ENCODE measurements at regions not wholly inside any gene's neighbourhood (a gene's known extent, or its start where the extent isn't known, plus 50 kb on each side); places are given as distances from the start of the nearest gene placed in this dataset.

GRCh38 chr10:58930500-58930899 lies 245.9 kb upstream of the PHYHIPL start:
- Mint-ChIP-seq H3K4me1 (ENCODE audit: low read depth, unreplicated experiment) (no peaks in the 10 kb centered on the region), H3K4me3 (ENCODE audit: unreplicated experiment) (no peak overlapping the region), H3K9me3 (ENCODE audit: unreplicated experiment) (no peaks in the 10 kb centered on the region), H3K36me3 (ENCODE audit: unreplicated experiment) (peaks cover 4% of the 10 kb centered on the region), H3K27me3 (ENCODE audit: unreplicated experiment) (no peaks in the 10 kb centered on the region), H3K27ac (ENCODE audit: unreplicated experiment) (no peak overlapping the region)
- TF ChIP-seq, protein P1, sequence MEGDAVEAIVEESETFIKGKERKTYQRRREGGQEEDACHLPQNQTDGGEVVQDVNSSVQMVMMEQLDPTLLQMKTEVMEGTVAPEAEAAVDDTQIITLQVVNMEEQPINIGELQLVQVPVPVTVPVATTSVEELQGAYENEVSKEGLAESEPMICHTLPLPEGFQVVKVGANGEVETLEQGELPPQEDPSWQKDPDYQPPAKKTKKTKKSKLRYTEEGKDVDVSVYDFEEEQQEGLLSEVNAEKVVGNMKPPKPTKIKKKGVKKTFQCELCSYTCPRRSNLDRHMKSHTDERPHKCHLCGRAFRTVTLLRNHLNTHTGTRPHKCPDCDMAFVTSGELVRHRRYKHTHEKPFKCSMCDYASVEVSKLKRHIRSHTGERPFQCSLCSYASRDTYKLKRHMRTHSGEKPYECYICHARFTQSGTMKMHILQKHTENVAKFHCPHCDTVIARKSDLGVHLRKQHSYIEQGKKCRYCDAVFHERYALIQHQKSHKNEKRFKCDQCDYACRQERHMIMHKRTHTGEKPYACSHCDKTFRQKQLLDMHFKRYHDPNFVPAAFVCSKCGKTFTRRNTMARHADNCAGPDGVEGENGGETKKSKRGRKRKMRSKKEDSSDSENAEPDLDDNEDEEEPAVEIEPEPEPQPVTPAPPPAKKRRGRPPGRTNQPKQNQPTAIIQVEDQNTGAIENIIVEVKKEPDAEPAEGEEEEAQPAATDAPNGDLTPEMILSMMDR (IDR thresholded peaks at IDR 0.05; ENCODE audit: partially characterized antibody, unreplicated experiment) = no peak
- no peak for DNase-seq

DNA sequence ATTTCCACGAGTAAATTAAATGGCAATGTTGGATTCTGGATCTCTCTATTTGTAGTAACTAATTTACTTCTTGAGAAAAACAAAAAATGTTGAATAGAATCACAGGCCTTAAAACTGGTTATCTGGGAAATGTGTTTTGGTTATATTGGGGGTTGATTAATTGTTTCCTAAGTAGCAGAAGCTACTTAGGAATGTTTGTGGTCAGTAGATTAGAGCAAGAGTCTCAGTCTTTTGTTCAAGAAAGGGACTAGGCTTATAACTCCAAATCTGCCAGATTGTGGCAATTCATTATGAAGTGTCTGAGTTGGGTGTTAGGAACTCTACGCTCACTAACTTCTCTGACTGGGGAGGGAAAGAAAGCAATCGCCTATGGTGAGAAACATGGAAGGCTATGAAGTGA lies 244.3 kb upstream of the PHYHIPL start:
- Mint-ChIP-seq H3K4me1 (ENCODE audit: low read depth, unreplicated experiment) (peaks cover 3% of the 10 kb centered on the region), H3K27ac (ENCODE audit: unreplicated experiment) (no peak overlapping the region), H3K9me3 (ENCODE audit: unreplicated experiment) (peaks cover 3% of the 10 kb centered on the region), H3K4me3 (ENCODE audit: unreplicated experiment) (no peak overlapping the region), H3K36me3 (ENCODE audit: unreplicated experiment) (peaks cover 4% of the 10 kb centered on the region), H3K27me3 (ENCODE audit: unreplicated experiment) (no peaks in the 10 kb centered on the region)
- TF ChIP-seq, protein P1 (IDR thresholded peaks at IDR 0.05; ENCODE audit: partially characterized antibody, unreplicated experiment) = no peak
- DNase-seq = no peak

DNA sequence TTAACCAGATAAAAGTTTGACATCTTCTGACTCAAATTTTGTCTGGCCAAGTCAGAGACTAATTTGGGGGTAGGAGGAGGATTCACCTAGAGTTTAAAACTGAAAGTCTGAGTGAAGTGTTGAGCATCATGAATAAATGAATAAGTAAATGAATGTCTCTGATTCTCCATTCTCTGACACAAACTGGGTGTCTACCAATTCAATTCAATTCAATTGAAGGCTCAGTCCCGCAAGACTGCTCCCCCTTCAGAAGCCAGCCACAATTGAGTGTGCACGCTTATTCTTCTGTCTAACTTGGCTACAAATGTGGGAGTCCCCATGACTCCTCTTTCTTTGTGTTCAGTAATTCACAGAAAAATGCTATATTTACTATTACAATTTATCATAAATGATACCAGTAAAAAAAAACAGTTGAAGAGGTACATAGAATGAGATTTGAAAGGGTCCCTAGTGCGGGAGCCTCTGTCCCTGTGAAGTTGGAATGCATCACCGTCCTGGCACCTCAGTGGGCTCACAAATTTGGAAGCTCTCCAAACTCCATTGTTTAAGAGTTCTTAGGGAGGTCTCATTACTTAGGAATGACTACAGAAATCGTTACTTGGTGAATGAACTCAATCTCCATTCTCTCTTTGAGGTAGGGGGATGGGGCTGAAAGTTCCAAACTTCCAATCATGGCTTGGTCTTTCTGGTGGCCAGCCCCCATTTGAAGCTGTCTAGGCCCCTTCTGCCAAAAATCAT lies 243.7 kb upstream of the PHYHIPL start:
- H3K27ac Mint-ChIP-seq (ENCODE audit: unreplicated experiment) = no peak overlapping the region
- no peak for DNase-seq
- H3K9me3 Mint-ChIP-seq (ENCODE audit: unreplicated experiment) = peaks cover 3% of the 10 kb centered on the region
- H3K4me3 Mint-ChIP-seq (ENCODE audit: unreplicated experiment) = no peak overlapping the region
- H3K36me3 Mint-ChIP-seq (ENCODE audit: unreplicated experiment) = peaks cover 3% of the 10 kb centered on the region
- H3K27me3 Mint-ChIP-seq (ENCODE audit: unreplicated experiment) = no peaks in the 10 kb centered on the region
- H3K4me1 Mint-ChIP-seq (ENCODE audit: low read depth, unreplicated experiment) = peaks cover 3% of the 10 kb centered on the region
- TF ChIP-seq, protein P1 (IDR thresholded peaks at IDR 0.05; ENCODE audit: partially characterized antibody, unreplicated experiment) = no peak

GRCh38 chr10:58936364-58936763 lies 240.1 kb upstream of the PHYHIPL start:
- no peaks in the 10 kb centered on the region for H3K27me3 Mint-ChIP-seq (ENCODE audit: unreplicated experiment)
- TF ChIP-seq, protein P1 (IDR thresholded peaks at IDR 0.05; ENCODE audit: partially characterized antibody, unreplicated experiment) = no peak
- H3K9me3 Mint-ChIP-seq (ENCODE audit: unreplicated experiment) = peaks cover 3% of the 10 kb centered on the region
- H3K36me3 Mint-ChIP-seq (ENCODE audit: unreplicated experiment) = no peaks in the 10 kb centered on the region
- DNase-seq = no peak
- peaks cover 3% of the 10 kb centered on the region for H3K4me1 Mint-ChIP-seq (ENCODE audit: low read depth, unreplicated experiment)
- no peak overlapping the region for H3K27ac Mint-ChIP-seq (ENCODE audit: unreplicated experiment)
- no peak overlapping the region for H3K4me3 Mint-ChIP-seq (ENCODE audit: unreplicated experiment)

DNA sequence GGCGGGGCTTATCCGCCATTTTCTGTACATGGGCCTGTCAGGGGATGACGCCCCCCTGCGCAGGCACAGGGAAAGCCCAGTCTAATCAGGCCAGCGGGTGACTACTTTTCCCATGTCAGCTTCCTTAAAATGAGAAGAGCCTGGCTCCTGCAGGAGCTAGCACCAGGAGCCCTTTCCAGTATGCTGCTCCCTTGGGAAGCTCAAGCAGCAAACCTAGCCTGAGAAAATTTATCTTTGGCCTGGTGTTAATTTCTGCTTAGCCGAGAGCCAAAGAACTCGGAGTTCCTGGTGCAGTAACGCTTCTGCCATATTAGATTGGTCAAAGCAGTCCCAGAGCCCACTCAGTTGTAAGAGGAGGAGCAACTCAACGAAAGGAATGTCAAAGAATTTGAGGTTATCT lies 239.0 kb upstream of the PHYHIPL start:
- H3K4me3 Mint-ChIP-seq (ENCODE audit: unreplicated experiment) = no peak overlapping the region
- TF ChIP-seq, protein P1 (IDR thresholded peaks at IDR 0.05; ENCODE audit: partially characterized antibody, unreplicated experiment) = no peak
- H3K4me1 Mint-ChIP-seq (ENCODE audit: low read depth, unreplicated experiment) = peaks cover 3% of the 10 kb centered on the region
- peaks cover 3% of the 10 kb centered on the region for H3K9me3 Mint-ChIP-seq (ENCODE audit: unreplicated experiment)
- DNase-seq = no peak
- H3K36me3 Mint-ChIP-seq (ENCODE audit: unreplicated experiment) = no peaks in the 10 kb centered on the region
- no peak overlapping the region for H3K27ac Mint-ChIP-seq (ENCODE audit: unreplicated experiment)
- H3K27me3 Mint-ChIP-seq (ENCODE audit: unreplicated experiment) = no peaks in the 10 kb centered on the region

Data from glutamatergic neuron (in vitro differentiated cells).